HG03439 (cell line): ENCODE measurements at regions not wholly inside any gene's neighbourhood (a gene's known extent, or its start where the extent isn't known, plus 50 kb on each side); places are given as distances from the start of the nearest gene placed in this dataset.
"Not testable (repeated sequence)": the region's sequence is repeated elsewhere in the genome, so short reads cannot be mapped to it uniquely, and the experiment has no call there.

Experiments
- ATAC-seq: cut with Tn5 transposase; IDR thresholded peaks from one replicate; pipeline ENCODE4 v1.9.1; 2021; ENCODE audit warnings: mild to moderate bottlenecking, moderate library complexity; ENCODE audit not compliant: unreplicated experiment

- no peak for ATAC-seq
These were observed 150.9 kb upstream of the TRIM24 start for GRCh38 chr7:138309186-138309585.

GRCh38 chr7:138313829-138314178, 146.3 kb upstream of the TRIM24 start:
- ATAC-seq, result no peak

- peak; percentile 56 for ATAC-seq
These were observed 143.5 kb upstream of the TRIM24 start for GRCh38 chr7:138316421-138317043.

GRCh38 chr7:138317044-138317596, 142.9 kb upstream of the TRIM24 start:
- no peak for ATAC-seq

- ATAC-seq, result no peak
These were observed 135.1 kb upstream of the TRIM24 start for GRCh38 chr7:138324941-138325340.

GRCh38 chr7:138325434-138325833, 134.6 kb upstream of the TRIM24 start:
- ATAC-seq, result no peak

- ATAC-seq, result no peak
These were observed 131.8 kb upstream of the TRIM24 start for GRCh38 chr7:138328215-138328614.

- ATAC-seq, result not testable (repeated sequence)
These were observed 127.2 kb upstream of the TRIM24 start for GRCh38 chr7:138332850-138333249.

- ATAC-seq, result no peak
These were observed 121.7 kb upstream of the TRIM24 start for GRCh38 chr7:138338361-138338760.

- not testable (repeated sequence) for ATAC-seq
These were observed 120.8 kb upstream of the TRIM24 start for GRCh38 chr7:138339229-138339628.

- no peak for ATAC-seq
These were observed 117.1 kb upstream of the TRIM24 start for GRCh38 chr7:138342990-138343389.

GRCh38 chr7:138345567-138345966, 114.5 kb upstream of the TRIM24 start:
- ATAC-seq, result no peak

GRCh38 chr7:138346975-138347374, 113.1 kb upstream of the TRIM24 start:
- no peak for ATAC-seq

GRCh38 chr7:138349841-138350700, 110.0 kb upstream of the TRIM24 start:
- no peak for ATAC-seq

GRCh38 chr7:138350701-138351357, 109.2 kb upstream of the TRIM24 start:
- ATAC-seq, result no peak

GRCh38 chr7:138352570-138353461, 107.2 kb upstream of the TRIM24 start:
- no peak for ATAC-seq

- no peak for ATAC-seq
These were observed 106.0 kb upstream of the TRIM24 start for GRCh38 chr7:138354066-138354465.

- no peak for ATAC-seq
These were observed 104.8 kb upstream of the TRIM24 start for GRCh38 chr7:138355254-138355653.

GRCh38 chr7:138358850-138359341, 101.2 kb upstream of the TRIM24 start:
- no peak for ATAC-seq

- no peak for ATAC-seq
These were observed 100.0 kb upstream of the TRIM24 start for GRCh38 chr7:138359870-138360559.
